Mesothelial cell of epicardium (in vitro differentiated cells): ENCODE measurements at regions not wholly inside any gene's neighbourhood (a gene's known extent, or its start where the extent isn't known, plus 50 kb on each side); places are given as distances from the start of the nearest gene placed in this dataset.

Experiments used
- DNase-seq, 2 experiments: peaks; one replicate each; pipeline ENCODE4 v3.0.0; 2021; ENCODE audit warnings: low spot score in 2 of 2; ENCODE audit not compliant: unreplicated experiment in 2 of 2
- H3K27ac Mint-ChIP-seq: 2 replicates; pipeline ENCODE4 v1.8.0; 2021; ENCODE audit warnings: mixed read lengths
- H3K27me3 Mint-ChIP-seq: 2 replicates; pipeline ENCODE4 v1.8.0; 2021; ENCODE audit warnings: low read depth, mixed read lengths
- H3K36me3 Mint-ChIP-seq: 2 replicates; pipeline ENCODE4 v1.8.0; 2021; ENCODE audit warnings: mixed read lengths
- H3K4me1 Mint-ChIP-seq: 2 replicates; pipeline ENCODE4 v1.8.0; 2021; ENCODE audit warnings: mixed read lengths
- H3K4me3 Mint-ChIP-seq: 2 replicates; pipeline ENCODE4 v1.8.0; 2021; ENCODE audit warnings: mild to moderate bottlenecking, moderate library complexity, mixed read lengths
- H3K9me3 Mint-ChIP-seq: 2 replicates; pipeline ENCODE4 v1.8.0; 2021; ENCODE audit warnings: mixed read lengths
- TF ChIP-seq, protein P1 (sequence below): fragments of 200-600 bp; sonication (generic); IDR thresholded peaks from one replicate; pipeline ENCODE4 v1.5.0; 2021; ENCODE audit warnings: antibody characterized with exemption; ENCODE audit not compliant: unreplicated experiment

DNA sequence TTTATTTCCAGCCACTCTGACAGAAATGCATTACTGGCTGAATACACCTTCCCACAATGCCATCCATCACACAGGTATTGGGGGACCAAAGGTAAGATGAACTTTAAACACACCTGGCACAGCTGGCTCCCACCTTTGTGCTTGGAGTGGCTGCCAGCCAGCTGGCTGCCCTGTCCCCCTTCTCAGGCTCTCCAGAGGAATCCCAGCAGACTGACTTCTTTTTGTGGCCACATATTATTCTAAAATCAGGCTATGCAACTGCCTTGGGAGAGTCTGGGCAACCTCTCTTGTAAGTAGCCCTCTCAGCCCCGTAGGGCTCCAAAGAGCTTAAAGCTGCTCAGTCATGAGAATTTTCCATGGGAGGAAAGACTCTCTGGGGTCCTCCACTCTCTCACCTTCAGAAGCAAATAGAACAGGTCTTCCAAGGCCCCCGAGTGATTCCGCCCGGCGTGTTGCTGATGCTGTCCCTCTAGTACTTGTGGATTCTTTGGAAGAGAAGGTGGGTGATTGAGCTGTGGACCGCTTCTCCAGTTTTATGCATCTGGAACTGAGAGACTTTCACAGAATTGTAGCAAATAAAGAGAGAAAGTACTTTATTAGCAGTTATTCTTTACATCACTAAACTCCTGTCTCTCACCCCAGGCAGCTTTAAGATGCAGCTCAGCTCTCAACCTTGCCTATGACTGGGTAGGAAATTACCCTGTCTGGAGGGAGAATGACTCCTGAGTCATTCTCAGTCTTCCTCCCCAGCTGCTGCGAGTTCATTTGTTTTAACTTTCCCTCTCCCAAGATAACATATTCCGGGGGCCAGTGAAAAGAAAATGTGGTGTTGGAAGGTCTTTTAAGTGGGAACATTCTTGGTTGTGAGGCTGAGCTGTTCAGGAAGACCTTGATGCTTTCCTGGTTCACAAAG, 159.4 kb upstream of the PITX1 start:
- Mint-ChIP-seq H3K9me3 (peaks cover 22% of the 10 kb centered on the region), H3K4me1 (peaks cover 41% of the 10 kb centered on the region), H3K27me3 (peaks cover 53% of the 10 kb centered on the region), H3K4me3 (peak overlapping the region; percentile 36), H3K36me3 (peaks cover 8% of the 10 kb centered on the region), H3K27ac (peak overlapping the region; percentile 83)
- peak in 1 of 2 experiments; percentile 35 for DNase-seq
- TF ChIP-seq, protein P1, sequence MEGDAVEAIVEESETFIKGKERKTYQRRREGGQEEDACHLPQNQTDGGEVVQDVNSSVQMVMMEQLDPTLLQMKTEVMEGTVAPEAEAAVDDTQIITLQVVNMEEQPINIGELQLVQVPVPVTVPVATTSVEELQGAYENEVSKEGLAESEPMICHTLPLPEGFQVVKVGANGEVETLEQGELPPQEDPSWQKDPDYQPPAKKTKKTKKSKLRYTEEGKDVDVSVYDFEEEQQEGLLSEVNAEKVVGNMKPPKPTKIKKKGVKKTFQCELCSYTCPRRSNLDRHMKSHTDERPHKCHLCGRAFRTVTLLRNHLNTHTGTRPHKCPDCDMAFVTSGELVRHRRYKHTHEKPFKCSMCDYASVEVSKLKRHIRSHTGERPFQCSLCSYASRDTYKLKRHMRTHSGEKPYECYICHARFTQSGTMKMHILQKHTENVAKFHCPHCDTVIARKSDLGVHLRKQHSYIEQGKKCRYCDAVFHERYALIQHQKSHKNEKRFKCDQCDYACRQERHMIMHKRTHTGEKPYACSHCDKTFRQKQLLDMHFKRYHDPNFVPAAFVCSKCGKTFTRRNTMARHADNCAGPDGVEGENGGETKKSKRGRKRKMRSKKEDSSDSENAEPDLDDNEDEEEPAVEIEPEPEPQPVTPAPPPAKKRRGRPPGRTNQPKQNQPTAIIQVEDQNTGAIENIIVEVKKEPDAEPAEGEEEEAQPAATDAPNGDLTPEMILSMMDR, result no peak

DNA sequence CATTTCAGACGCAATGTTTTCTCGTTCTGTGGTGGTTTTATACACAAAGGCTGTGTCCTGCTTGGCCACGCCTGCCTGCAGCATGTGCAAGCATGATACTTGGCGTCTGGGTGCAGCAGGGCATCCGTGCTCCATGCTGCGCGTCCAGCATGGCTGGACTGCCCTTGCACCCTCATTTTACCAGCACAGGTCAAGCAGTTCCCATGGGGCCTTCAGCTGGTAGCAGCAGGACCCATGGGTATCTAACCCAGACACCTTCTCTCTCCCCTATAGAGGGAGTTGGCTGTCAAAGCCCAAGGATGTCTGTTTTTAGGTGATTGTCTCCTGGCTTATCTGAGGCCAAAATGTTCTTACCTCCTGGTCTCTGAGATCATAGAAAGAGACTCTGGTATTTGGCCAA, 158.3 kb upstream of the PITX1 start:
- H3K4me1 Mint-ChIP-seq, result peaks cover 44% of the 10 kb centered on the region
- peak overlapping the region; percentile 83 for H3K27ac Mint-ChIP-seq
- H3K4me3 Mint-ChIP-seq, result no peak overlapping the region
- no peak for DNase-seq
- H3K27me3 Mint-ChIP-seq, result peaks cover 43% of the 10 kb centered on the region
- H3K36me3 Mint-ChIP-seq, result peaks cover 6% of the 10 kb centered on the region
- TF ChIP-seq, protein P1, result no peak
- H3K9me3 Mint-ChIP-seq, result peaks cover 14% of the 10 kb centered on the region

DNA sequence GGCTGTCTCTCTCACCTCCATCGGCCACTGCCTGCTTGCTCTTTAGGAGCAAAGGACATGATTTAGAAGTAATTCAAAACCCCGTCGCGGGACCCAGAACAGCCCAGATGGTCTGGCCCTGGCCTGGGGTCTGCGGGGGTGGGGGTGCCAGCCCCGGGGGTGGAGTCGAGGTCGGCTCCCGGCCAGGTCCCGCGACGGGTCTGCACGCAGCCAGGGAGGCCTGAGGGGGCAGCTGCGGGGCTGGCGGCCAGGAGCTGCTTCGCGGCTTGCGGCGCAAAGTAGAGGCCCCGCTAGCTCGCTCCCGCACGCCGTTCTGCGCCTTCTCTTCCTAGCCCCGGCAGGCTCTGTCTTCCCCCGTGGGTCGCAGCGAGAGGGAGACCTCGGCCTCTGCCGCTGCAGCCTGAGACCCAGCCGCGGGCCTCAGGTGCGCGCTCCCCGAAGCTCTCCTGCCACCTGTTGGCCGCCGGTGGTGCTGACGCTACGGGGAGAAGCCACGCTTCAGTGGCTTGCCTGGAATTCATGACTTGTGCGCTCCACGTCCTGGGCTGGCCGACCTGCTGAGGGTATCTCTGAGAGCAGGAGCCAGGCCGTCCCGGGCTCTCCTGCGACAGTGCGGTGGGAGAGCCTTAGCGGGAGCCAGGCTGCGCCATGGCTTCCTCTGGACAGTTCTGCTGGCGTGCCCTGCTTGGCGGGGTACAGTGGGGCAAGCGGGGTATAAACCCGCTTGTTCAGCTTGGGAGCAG, 157.2 kb upstream of the PITX1 start:
- Mint-ChIP-seq H3K4me3 (peak overlapping the region; percentile 74), H3K27me3 (peaks cover 40% of the 10 kb centered on the region), H3K9me3 (peaks cover 3% of the 10 kb centered on the region), H3K4me1 (peaks cover 49% of the 10 kb centered on the region), H3K27ac (peak overlapping the region; percentile 95), H3K36me3 (no peaks in the 10 kb centered on the region)
- TF ChIP-seq, protein P1, result peak; percentile 89
- DNase-seq, result peak; percentile 79 to 91

DNA sequence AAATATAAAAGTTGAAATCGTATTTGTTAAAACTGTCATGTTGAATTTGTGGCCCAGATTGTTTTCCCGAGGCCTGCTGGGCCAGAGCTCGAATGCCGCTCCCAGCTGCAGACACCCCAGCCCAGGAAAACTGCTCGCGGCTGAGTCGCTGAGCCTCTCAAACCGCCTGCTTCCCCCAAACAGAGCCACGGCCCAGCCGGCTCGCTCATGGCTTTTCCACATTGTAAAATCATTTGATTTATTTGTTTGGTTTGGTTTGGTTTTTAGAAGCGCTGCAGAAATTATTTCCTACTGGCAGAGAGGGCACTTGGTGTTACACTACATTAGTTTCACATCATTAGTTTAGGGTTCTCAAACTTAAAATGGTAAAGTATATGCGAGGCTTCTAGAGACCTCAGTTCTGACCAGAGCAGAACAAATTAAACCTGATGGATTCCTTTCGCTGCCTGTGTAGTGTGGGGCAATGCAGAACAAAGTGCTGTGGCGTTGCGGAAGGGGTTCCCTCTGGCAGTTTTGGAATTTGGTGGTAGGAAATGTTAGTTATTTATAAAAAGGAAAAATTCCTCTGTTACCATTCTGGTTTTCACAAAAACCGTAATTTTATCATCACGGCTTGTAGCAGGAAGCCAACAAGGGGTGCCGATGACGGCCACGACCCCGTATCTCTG, 156.5 kb upstream of the PITX1 start:
- H3K36me3 Mint-ChIP-seq, result no peaks in the 10 kb centered on the region
- H3K4me1 Mint-ChIP-seq, result peaks cover 49% of the 10 kb centered on the region
- no peak for DNase-seq
- H3K27me3 Mint-ChIP-seq, result peaks cover 40% of the 10 kb centered on the region
- no peaks in the 10 kb centered on the region for H3K9me3 Mint-ChIP-seq
- peak overlapping the region; percentile 74 for H3K4me3 Mint-ChIP-seq
- H3K27ac Mint-ChIP-seq, result peak overlapping the region; percentile 95
- TF ChIP-seq, protein P1, result no peak

DNA sequence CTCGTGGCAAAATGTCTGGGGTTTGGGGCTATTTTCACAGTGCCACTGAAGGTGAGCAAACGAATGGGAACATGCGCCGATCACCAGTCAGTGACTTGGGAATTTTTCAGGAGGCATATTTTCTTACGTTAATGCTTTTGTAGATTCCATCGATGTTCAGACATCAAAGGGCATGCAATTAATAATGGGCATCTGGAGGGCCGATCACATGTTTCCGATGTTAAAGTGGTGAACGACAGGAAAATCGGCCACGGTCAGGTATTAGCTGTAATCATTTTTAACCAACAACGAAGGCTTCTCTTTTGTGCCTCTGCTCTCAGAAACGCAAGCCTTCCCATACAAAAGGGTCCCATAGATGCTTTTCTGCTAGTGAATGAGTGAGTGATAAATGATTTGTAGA, 155.0 kb upstream of the PITX1 start:
- Mint-ChIP-seq H3K36me3 (no peaks in the 10 kb centered on the region), H3K4me3 (peak overlapping the region; percentile 33), H3K9me3 (no peaks in the 10 kb centered on the region), H3K27me3 (peaks cover 30% of the 10 kb centered on the region), H3K4me1 (peaks cover 48% of the 10 kb centered on the region), H3K27ac (peak overlapping the region; percentile 88)
- DNase-seq, result no peak
- TF ChIP-seq, protein P1, result no peak
